ENCODE measurements at regions not wholly inside any gene's neighbourhood (a gene's known extent, or its start where the extent isn't known, plus 50 kb on each side); places are given as distances from the start of the nearest gene placed in this dataset.

GRCh38 chr5:58016877-58017276 is 443.0 kb downstream of the PLK2 start:
- Histone ChIP-seq H3K4me3 (ENCODE audit: low read depth, low read length) (no peak overlapping the region), H3K36me3 (ENCODE audit: control insufficient read depth, insufficient read depth, low read length) (no peaks in the 10 kb centered on the region), H3K27me3 (ENCODE audit: control insufficient read depth, insufficient read depth, low read length) (peaks cover 2% of the 10 kb centered on the region; the same call in 1 of the 2 replicates)
- CTCF ChIA-PET = no interaction called here
- no peak for DNase-seq (ENCODE audit: low read depth)
- no peak for TF ChIP-seq CTCF (IDR thresholded peaks at IDR 0.05; ENCODE audit: insufficient read depth, low read depth, low read length)
- POLR2A ChIA-PET = no interaction called here

GRCh38 chr5:58016358-58016757 is 443.5 kb downstream of the PLK2 start:
- POLR2A ChIA-PET = no interaction called here
- CTCF ChIA-PET = no interaction called here
- DNase-seq (ENCODE audit: low read depth) = peak; percentile 9

GRCh38 chr5:58015175-58015574 is 444.7 kb downstream of the PLK2 start:
- Histone ChIP-seq H3K4me3 (ENCODE audit: low read depth, low read length) (no peak overlapping the region), H3K27me3 (ENCODE audit: control insufficient read depth, insufficient read depth, low read length) (peaks cover 2% of the 10 kb centered on the region; the same call in 1 of the 2 replicates), H3K36me3 (ENCODE audit: control insufficient read depth, insufficient read depth, low read length) (no peaks in the 10 kb centered on the region)
- DNase-seq (ENCODE audit: low read depth) = no peak
- ChIA-PET POLR2A (no interaction called here), CTCF (no interaction called here)
- no peak for TF ChIP-seq CTCF (IDR thresholded peaks at IDR 0.05; ENCODE audit: insufficient read depth, low read depth, low read length)

More at GRCh38 chr5:58016358-58016757, 443.5 kb downstream of the PLK2 start:
- Histone ChIP-seq H3K27me3 (ENCODE audit: control insufficient read depth, insufficient read depth, low read length) (peaks cover 2% of the 10 kb centered on the region; the same call in 1 of the 2 replicates), H3K4me3 (ENCODE audit: low read depth, low read length) (no peak overlapping the region), H3K36me3 (ENCODE audit: control insufficient read depth, insufficient read depth, low read length) (no peaks in the 10 kb centered on the region)
- no peak for TF ChIP-seq CTCF (IDR thresholded peaks at IDR 0.05; ENCODE audit: insufficient read depth, low read depth, low read length)

GRCh38 chr5:58013542-58014258 is 446.2 kb downstream of the PLK2 start:
- no peak for TF ChIP-seq CTCF (IDR thresholded peaks at IDR 0.05; ENCODE audit: insufficient read depth, low read depth, low read length)
- H3K27me3 ChIP-seq (ENCODE audit: control insufficient read depth, insufficient read depth, low read length) = peaks cover 2% of the 10 kb centered on the region; the same call in 1 of the 2 replicates
- ChIA-PET POLR2A (no interaction called here), CTCF (no interaction called here)
- no peak for DNase-seq (ENCODE audit: low read depth)
- H3K4me3 ChIP-seq (ENCODE audit: low read depth, low read length) = no peak overlapping the region
- no peaks in the 10 kb centered on the region for H3K36me3 ChIP-seq (ENCODE audit: control insufficient read depth, insufficient read depth, low read length)

GRCh38 chr5:58012801-58013315 is 447.0 kb downstream of the PLK2 start:
- CTCF ChIA-PET = no interaction called here
- Histone ChIP-seq H3K36me3 (ENCODE audit: control insufficient read depth, insufficient read depth, low read length) (no peaks in the 10 kb centered on the region), H3K4me3 (ENCODE audit: low read depth, low read length) (no peak overlapping the region), H3K27me3 (ENCODE audit: control insufficient read depth, insufficient read depth, low read length) (peaks cover 2% of the 10 kb centered on the region; the same call in 1 of the 2 replicates)
- TF ChIP-seq CTCF (IDR thresholded peaks at IDR 0.05; ENCODE audit: insufficient read depth, low read depth, low read length) = no peak
- DNase-seq (ENCODE audit: low read depth) = no peak
- POLR2A ChIA-PET = no interaction called here

All from BJ (cell line).